Uterus (tissue), 3 donors: ENCODE measurements at regions not wholly inside any gene's neighbourhood (a gene's known extent, or its start where the extent isn't known, plus 50 kb on each side); places are given as distances from the start of the nearest gene placed in this dataset.

Experiments
- DNase-seq, 2 donors: peaks; one replicate each; pipeline ENCODE4 v3.0.0-alpha.2; 2019 to 2020
- H3K27ac ChIP-seq, 2 donors: fragments of 200-600 bp; sonication (generic); 1 replicate in 1 of 2; 2 replicates in 1 of 2; pipeline ENCODE4 v1.5.1; 2016 to 2018
- H3K27me3 ChIP-seq, 2 donors: fragments of 200-600 bp; sonication (generic); one replicate each; pipeline ENCODE4 v1.5.1; 2018 to 2019; ENCODE audit warnings: control low read depth in 1 of 2
- H3K36me3 ChIP-seq, 2 donors: fragments of 200-600 bp; sonication (generic); one replicate each; pipeline ENCODE4 v1.5.1; 2019; ENCODE audit warnings: control low read depth in 1 of 2
- H3K4me1 ChIP-seq, 2 donors: fragments of 200-600 bp; sonication (generic); one replicate each; pipeline ENCODE4 v1.5.1; 2018 to 2019; ENCODE audit warnings: control low read depth in 1 of 2
- H3K4me3 ChIP-seq, 2 donors: fragments of 200-600 bp; sonication (generic); 1 replicate in 1 of 2; 2 replicates in 1 of 2; pipeline ENCODE4 v1.5.1; 2018 to 2019; ENCODE audit warnings: mild to moderate bottlenecking in 1 of 2
- H3K9me3 ChIP-seq, 2 donors: fragments of 200-600 bp; sonication (generic); one replicate each; pipeline ENCODE4 v1.5.1; 2019; ENCODE audit warnings: control low read depth in 1 of 2
- POLR2A ChIP-seq, 2 donors: fragments of 450-650 bp; IDR thresholded peaks; one replicate each; pipeline ENCODE4 v1.6.1; 2016; ENCODE audit warnings: antibody characterized with exemption in 2 of 2, mild to moderate bottlenecking in 1 of 2, moderate library complexity in 1 of 2
- intact Hi-C: fragments of 100-400 bp; cut with DNase I; formaldehyde crosslinking; loops from one replicate; pipeline ENCODE4 v1.15.1; 2023; ENCODE audit warnings: low total_unique reads
- TF ChIP-seq, protein P1 (sequence below), 4 experiments: fragments of 200-600 bp in 2 of 4; fragments of 450-650 bp in 2 of 4; sonication (generic) in 2 of 4; IDR thresholded peaks; one replicate each; pipeline ENCODE4 v1.5.1; 2016 to 2019; ENCODE audit warnings: antibody characterized with exemption in 4 of 4, mild to moderate bottlenecking in 2 of 4, moderate library complexity in 1 of 4
- donor health status: DM: yes; HTN: yes; CAD: no.

DNA sequence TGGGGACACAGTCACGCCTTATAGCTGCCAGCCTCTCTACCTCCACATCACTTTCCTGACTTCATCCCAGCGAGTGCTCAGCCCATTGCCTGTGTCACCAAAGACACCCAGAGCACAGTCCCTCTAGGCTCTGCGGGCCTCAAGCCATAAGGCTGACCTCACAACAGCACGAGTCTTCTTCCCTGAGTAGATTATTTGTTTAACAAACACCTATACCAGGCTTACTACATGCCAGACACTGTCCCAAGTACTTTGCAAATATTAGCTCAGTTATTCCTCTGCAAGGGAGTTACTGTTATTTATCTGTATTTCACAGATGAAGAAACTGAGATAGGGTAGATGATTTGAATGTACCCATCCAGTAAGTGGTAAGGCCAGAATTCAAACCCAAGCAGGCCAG lies 504.3 kb downstream of the COG6 start:
- no peaks in the 10 kb centered on the region for H3K9me3 ChIP-seq
- intact Hi-C loops, result no loop called here
- H3K4me3 ChIP-seq, result no peak overlapping the region
- no peaks in the 10 kb centered on the region for H3K27me3 ChIP-seq
- TF ChIP-seq POLR2A (IDR thresholded peaks at IDR 0.05), result no peak
- TF ChIP-seq, protein P1, sequence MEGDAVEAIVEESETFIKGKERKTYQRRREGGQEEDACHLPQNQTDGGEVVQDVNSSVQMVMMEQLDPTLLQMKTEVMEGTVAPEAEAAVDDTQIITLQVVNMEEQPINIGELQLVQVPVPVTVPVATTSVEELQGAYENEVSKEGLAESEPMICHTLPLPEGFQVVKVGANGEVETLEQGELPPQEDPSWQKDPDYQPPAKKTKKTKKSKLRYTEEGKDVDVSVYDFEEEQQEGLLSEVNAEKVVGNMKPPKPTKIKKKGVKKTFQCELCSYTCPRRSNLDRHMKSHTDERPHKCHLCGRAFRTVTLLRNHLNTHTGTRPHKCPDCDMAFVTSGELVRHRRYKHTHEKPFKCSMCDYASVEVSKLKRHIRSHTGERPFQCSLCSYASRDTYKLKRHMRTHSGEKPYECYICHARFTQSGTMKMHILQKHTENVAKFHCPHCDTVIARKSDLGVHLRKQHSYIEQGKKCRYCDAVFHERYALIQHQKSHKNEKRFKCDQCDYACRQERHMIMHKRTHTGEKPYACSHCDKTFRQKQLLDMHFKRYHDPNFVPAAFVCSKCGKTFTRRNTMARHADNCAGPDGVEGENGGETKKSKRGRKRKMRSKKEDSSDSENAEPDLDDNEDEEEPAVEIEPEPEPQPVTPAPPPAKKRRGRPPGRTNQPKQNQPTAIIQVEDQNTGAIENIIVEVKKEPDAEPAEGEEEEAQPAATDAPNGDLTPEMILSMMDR (IDR thresholded peaks at IDR 0.05), result no peak
- no peaks in the 10 kb centered on the region for H3K4me1 ChIP-seq
- H3K36me3 ChIP-seq, result no peaks in the 10 kb centered on the region
- DNase-seq, result no peak
- no peak overlapping the region for H3K27ac ChIP-seq

DNA sequence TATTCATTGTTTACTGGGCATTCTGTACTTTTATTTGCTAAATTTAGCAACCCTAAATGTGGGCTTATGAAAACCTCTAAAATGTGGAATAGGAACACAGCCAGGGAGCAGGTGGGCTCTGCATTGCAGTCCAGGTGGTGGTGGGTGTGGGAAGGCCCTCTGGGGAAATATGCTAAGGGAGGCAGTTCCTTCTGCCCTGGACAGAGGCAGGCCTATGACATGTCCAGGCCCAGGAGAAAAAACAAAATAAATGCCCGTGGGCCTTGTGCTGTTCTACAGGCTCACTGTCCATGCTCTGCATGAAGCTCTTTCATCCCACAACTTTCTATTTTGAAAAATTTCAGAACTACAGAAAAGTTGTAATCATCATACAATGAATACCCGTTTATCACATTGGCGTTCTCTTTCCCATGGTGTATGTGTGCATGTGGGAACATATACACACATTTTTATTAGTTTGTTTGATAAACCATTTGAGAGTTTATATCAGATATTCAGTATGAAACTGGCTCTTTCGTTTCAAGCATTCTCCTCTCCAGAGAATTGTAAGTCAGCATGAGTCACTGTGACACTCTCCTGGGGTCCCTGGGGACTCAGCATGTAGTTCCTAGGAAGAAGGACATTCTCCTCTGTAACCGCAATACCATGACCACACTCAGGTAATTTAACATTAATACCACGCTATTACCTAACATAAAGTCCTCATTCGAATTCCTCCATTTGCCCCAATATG lies 505.3 kb downstream of the COG6 start:
- H3K9me3 ChIP-seq, result no peaks in the 10 kb centered on the region
- TF ChIP-seq, protein P1 (IDR thresholded peaks at IDR 0.05), result no peak
- no peak for TF ChIP-seq POLR2A (IDR thresholded peaks at IDR 0.05)
- no peak overlapping the region for H3K27ac ChIP-seq
- no peak overlapping the region for H3K4me3 ChIP-seq
- no peaks in the 10 kb centered on the region for H3K27me3 ChIP-seq
- DNase-seq, result no peak
- no peaks in the 10 kb centered on the region for H3K36me3 ChIP-seq
- H3K4me1 ChIP-seq, result no peaks in the 10 kb centered on the region
- intact Hi-C loops, result no loop called here

DNA sequence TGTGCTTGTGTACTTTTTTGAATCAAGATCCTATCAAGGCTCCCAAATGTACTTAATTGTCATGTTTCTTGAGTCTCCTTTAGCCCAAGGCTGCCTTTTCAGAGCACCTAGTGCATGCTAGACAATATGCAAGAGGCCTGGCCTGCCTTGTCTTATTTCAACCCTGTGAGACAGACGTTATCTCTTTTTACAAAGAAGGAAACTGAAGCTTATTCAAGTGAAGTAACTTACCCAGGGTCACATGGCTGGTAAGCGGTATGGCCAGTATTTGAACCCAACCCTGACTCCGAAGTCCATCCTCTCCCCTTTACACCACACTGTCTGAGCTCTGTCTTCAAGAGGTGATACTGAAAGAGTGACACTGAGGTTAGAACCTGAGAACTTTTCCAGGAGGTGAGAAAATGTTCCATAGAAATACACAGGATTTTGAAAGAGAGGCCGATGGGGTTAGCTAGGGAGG lies 505.1 kb downstream of the FOXO1 start:
- Histone ChIP-seq H3K9me3 (no peaks in the 10 kb centered on the region), H3K27me3 (no peaks in the 10 kb centered on the region), H3K36me3 (no peaks in the 10 kb centered on the region), H3K27ac (no peak overlapping the region), H3K4me3 (no peak overlapping the region), H3K4me1 (no peaks in the 10 kb centered on the region)
- TF ChIP-seq POLR2A (IDR thresholded peaks at IDR 0.05), result no peak
- TF ChIP-seq, protein P1 (IDR thresholded peaks at IDR 0.05), result no peak
- DNase-seq, result no peak
- intact Hi-C loops, result no loop called here

DNA sequence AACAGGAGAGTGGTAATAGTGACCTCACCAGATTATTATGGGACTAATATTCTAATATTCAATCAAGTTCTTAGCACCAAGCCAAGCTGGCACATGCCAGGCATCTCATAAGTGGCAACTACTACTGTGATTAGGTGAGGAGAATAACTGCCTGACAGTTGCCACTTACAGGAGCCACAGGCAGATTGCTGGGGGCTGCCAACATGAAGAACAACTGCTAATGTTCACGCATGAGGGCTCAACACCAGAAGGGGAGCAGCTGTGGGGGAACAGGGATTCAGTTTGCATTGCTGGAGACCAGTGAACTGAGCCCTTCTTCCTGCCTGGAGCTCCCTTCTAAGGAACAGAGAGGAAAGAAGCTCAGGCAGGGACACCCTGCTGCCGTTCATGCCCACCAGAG lies 504.5 kb downstream of the FOXO1 start:
- Histone ChIP-seq H3K36me3 (no peaks in the 10 kb centered on the region), H3K27me3 (no peaks in the 10 kb centered on the region), H3K27ac (no peak overlapping the region), H3K4me3 (no peak overlapping the region), H3K4me1 (no peaks in the 10 kb centered on the region), H3K9me3 (no peaks in the 10 kb centered on the region)
- intact Hi-C loops, result no loop called here
- TF ChIP-seq POLR2A (IDR thresholded peaks at IDR 0.05), result no peak
- TF ChIP-seq, protein P1 (IDR thresholded peaks at IDR 0.05), result no peak
- no peak for DNase-seq

DNA sequence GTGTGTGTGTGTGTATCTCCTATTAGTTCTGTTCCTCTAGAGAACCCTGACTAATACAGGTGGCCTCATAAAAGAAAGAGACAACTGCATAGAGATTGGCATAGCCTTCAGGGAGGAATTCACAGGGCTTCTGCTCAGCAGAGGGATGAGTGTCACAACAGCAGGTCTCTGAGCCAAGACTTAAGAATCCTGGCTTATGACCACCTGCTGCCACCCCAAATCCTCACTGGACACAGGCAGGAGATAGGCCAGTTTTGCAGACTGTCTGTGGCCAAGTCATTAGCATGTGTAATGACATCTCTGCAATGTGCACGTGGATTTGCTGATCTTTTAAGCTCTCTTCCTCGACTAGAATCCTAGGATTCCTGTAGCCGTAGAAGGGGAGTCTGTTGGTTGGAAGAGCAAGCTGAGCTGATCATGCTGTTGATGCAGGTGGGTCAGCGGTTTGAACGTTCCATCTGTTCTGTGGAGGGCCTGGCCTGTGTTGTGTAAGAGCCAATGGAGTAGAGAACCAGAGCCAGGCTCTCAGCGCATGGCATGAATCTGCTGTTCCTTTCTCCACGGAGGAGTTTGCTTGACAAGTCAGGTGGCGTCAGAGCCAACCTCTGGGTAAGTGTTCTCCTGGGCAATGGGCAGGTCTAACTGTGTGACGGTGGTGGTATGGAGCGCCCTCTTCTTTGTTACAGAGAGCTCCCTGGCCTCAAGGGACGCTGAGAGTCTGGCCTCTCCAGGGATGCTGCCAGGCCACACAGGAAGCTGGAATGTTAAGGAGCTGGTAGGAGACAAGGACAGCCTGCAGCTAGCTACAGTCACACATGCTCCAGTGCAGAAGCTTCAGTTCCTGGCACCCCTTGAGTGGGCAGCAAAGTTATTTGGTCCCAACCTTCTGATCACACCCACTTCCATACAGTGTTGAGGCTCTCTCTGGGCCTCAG lies 503.1 kb downstream of the FOXO1 start:
- Histone ChIP-seq H3K27me3 (no peaks in the 10 kb centered on the region), H3K36me3 (no peaks in the 10 kb centered on the region), H3K27ac (peak overlapping the region; percentile 86 to 95), H3K4me1 (no peaks in the 10 kb centered on the region), H3K4me3 (no peak overlapping the region), H3K9me3 (no peaks in the 10 kb centered on the region)
- intact Hi-C loops, result no loop called here
- no peak for TF ChIP-seq POLR2A (IDR thresholded peaks at IDR 0.05)
- TF ChIP-seq, protein P1 (IDR thresholded peaks at IDR 0.05), result no peak
- no peak for DNase-seq
